ENCODE measurements at regions not wholly inside any gene's neighbourhood (a gene's known extent, or its start where the extent isn't known, plus 50 kb on each side); places are given as distances from the start of the nearest gene placed in this dataset.

GRCh38 chr10:9035355-9035754, 980.9 kb downstream of the GATA3 start:
- WGBS = 74% methylated on average over 1 of the region's 1 CpG
- no peaks in the 10 kb centered on the region for H3K9me3 ChIP-seq (ENCODE audit: control insufficient read depth in 4 of 4, low read length in 3 of 4)
- H3K27me3 ChIP-seq (ENCODE audit: control insufficient read depth in 4 of 4, insufficient read depth in 4 of 4, low read length in 3 of 4) = no peaks in the 10 kb centered on the region
- H3K9ac ChIP-seq (ENCODE audit: low read depth in 1 of 2, low read length in 2 of 2) = no peak overlapping the region
- TF ChIP-seq, protein P1, sequence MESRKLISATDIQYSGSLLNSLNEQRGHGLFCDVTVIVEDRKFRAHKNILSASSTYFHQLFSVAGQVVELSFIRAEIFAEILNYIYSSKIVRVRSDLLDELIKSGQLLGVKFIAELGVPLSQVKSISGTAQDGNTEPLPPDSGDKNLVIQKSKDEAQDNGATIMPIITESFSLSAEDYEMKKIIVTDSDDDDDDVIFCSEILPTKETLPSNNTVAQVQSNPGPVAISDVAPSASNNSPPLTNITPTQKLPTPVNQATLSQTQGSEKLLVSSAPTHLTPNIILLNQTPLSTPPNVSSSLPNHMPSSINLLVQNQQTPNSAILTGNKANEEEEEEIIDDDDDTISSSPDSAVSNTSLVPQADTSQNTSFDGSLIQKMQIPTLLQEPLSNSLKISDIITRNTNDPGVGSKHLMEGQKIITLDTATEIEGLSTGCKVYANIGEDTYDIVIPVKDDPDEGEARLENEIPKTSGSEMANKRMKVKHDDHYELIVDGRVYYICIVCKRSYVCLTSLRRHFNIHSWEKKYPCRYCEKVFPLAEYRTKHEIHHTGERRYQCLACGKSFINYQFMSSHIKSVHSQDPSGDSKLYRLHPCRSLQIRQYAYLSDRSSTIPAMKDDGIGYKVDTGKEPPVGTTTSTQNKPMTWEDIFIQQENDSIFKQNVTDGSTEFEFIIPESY (IDR thresholded peaks at IDR 0.05) = no peak
- TF ChIP-seq EGR1 (IDR thresholded peaks at IDR 0.05; ENCODE audit: low read depth in 2 of 2) = no peak
- no peak for TF ChIP-seq YY1 (IDR thresholded peaks at IDR 0.05)
- TF ChIP-seq, protein P2, sequence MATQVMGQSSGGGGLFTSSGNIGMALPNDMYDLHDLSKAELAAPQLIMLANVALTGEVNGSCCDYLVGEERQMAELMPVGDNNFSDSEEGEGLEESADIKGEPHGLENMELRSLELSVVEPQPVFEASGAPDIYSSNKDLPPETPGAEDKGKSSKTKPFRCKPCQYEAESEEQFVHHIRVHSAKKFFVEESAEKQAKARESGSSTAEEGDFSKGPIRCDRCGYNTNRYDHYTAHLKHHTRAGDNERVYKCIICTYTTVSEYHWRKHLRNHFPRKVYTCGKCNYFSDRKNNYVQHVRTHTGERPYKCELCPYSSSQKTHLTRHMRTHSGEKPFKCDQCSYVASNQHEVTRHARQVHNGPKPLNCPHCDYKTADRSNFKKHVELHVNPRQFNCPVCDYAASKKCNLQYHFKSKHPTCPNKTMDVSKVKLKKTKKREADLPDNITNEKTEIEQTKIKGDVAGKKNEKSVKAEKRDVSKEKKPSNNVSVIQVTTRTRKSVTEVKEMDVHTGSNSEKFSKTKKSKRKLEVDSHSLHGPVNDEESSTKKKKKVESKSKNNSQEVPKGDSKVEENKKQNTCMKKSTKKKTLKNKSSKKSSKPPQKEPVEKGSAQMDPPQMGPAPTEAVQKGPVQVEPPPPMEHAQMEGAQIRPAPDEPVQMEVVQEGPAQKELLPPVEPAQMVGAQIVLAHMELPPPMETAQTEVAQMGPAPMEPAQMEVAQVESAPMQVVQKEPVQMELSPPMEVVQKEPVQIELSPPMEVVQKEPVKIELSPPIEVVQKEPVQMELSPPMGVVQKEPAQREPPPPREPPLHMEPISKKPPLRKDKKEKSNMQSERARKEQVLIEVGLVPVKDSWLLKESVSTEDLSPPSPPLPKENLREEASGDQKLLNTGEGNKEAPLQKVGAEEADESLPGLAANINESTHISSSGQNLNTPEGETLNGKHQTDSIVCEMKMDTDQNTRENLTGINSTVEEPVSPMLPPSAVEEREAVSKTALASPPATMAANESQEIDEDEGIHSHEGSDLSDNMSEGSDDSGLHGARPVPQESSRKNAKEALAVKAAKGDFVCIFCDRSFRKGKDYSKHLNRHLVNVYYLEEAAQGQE (IDR thresholded peaks at IDR 0.05) = no peak
- TF ChIP-seq HNF4G (IDR thresholded peaks at IDR 0.05) = no peak
- TF ChIP-seq GABPA (IDR thresholded peaks at IDR 0.05 in 1 of 2, conservative IDR thresholded peaks at IDR 0.05 in 1 of 2) = no peak
- TF ChIP-seq FOXA2 (IDR thresholded peaks at IDR 0.05) = no peak
- TF ChIP-seq HNF4A (conservative IDR thresholded peaks at IDR 0.05) = no peak
- TF ChIP-seq RAD21 (IDR thresholded peaks at IDR 0.05) = no peak
- no peak for TF ChIP-seq JUND (IDR thresholded peaks at IDR 0.05)
- no peak for TF ChIP-seq FOXA1 (IDR thresholded peaks at IDR 0.05)
- peaks cover 0 to 7% (median 1%) of the 10 kb centered on the region in 4 donors for H3K4me1 ChIP-seq (ENCODE audit: control insufficient read depth in 4 of 4, insufficient read depth in 4 of 4, low read length in 3 of 4)
- H3K27ac ChIP-seq (ENCODE audit: low read depth in 1 of 2, low read length in 2 of 2) = no peak overlapping the region
- no peak for DNase-seq (ENCODE audit: low spot score)
- H3K4me3 ChIP-seq (ENCODE audit: low read depth in 1 of 3, low read length in 3 of 3) = no peak overlapping the region
- no peaks in the 10 kb centered on the region for H3K36me3 ChIP-seq (ENCODE audit: control insufficient read depth in 4 of 4, insufficient read depth in 3 of 4, low read depth in 1 of 4, low read length in 3 of 4)

GRCh38 chr10:9036711-9037204, 982.3 kb downstream of the GATA3 start:
- TF ChIP-seq CTCF (IDR thresholded peaks at IDR 0.05; ENCODE audit: low read depth, low read length, missing input control) (no peak), ATF3 (IDR thresholded peaks at IDR 0.05) (no peak), HNF4G (IDR thresholded peaks at IDR 0.05) (no peak), GABPA (IDR thresholded peaks at IDR 0.05 in 1 of 2, conservative IDR thresholded peaks at IDR 0.05 in 1 of 2) (no peak), YY1 (IDR thresholded peaks at IDR 0.05) (no peak), FOXA2 (IDR thresholded peaks at IDR 0.05) (no peak), NR2F2 (IDR thresholded peaks at IDR 0.05) (no peak)
- H3K36me3 ChIP-seq (ENCODE audit: control insufficient read depth in 4 of 4, insufficient read depth in 3 of 4, low read depth in 1 of 4, low read length in 3 of 4) = no peaks in the 10 kb centered on the region
- H3K4me3 ChIP-seq (ENCODE audit: low read depth in 1 of 3, low read length in 3 of 3) = no peak overlapping the region
- WGBS = 68% methylated on average over 4 of the region's 4 CpGs
- no peaks in the 10 kb centered on the region for H3K27me3 ChIP-seq (ENCODE audit: control insufficient read depth in 4 of 4, insufficient read depth in 4 of 4, low read length in 3 of 4)
- peaks cover 0 to 7% (median 1%) of the 10 kb centered on the region in 4 donors for H3K4me1 ChIP-seq (ENCODE audit: control insufficient read depth in 4 of 4, insufficient read depth in 4 of 4, low read length in 3 of 4)
- no peaks in the 10 kb centered on the region for H3K9me3 ChIP-seq (ENCODE audit: control insufficient read depth in 4 of 4, low read length in 3 of 4)
- DNase-seq (ENCODE audit: low spot score) = no peak
- H3K9ac ChIP-seq (ENCODE audit: low read depth in 1 of 2, low read length in 2 of 2) = no peak overlapping the region
- H3K27ac ChIP-seq (ENCODE audit: low read depth in 1 of 2, low read length in 2 of 2) = no peak overlapping the region
